ENCODE measurements at regions not wholly inside any gene's neighbourhood (a gene's known extent, or its start where the extent isn't known, plus 50 kb on each side); places are given as distances from the start of the nearest gene placed in this dataset.

DNA sequence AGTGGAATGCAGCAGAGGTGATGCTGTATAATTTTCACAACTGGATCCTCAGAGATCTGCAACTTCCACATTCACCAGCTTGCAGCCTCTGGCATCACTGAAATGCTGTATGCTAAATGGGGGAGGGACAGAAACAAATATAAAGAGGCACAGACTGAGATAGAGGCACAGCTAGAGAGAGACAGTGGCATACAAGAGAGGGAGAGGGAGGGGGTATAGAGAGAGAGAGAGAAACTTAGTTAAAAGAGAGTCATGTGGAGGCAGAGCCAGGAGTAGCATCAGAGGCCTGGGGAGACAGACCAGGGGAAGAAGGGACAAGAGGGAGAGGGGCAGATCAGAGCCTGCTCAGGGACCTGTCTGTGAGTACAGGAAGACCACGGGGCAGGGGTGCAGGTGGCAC lies 84.5 kb upstream of the GRIK3 start:
- no peak overlapping the region for H3K27ac Mint-ChIP-seq
- intact Hi-C loops (cut with micrococcal nuclease), result no loop called here
- ChIA-PET CTCF (ENCODE audit: partially characterized antibody) (no interaction called here), POLR2A (ENCODE audit: partially characterized antibody) (no interaction called here)
- H3K27me3 ChIP-seq (ENCODE audit: insufficient read depth, low read length), result no peaks in the 10 kb centered on the region
- H3K4me1 Mint-ChIP-seq, result no peaks in the 10 kb centered on the region
- H3K36me3 Mint-ChIP-seq, result no peaks in the 10 kb centered on the region
- no peaks in the 10 kb centered on the region for H3K4me1 ChIP-seq (ENCODE audit: insufficient read depth, low read length)
- H3K36me3 ChIP-seq (ENCODE audit: insufficient read depth, low read length), result no peaks in the 10 kb centered on the region
- H3K4me3 ChIP-seq (ENCODE audit: low read length in 2 of 2), result no peak overlapping the region
- DNase-seq, result no peak
- no peak overlapping the region for H3K27ac ChIP-seq (ENCODE audit: low read depth, low read length)
- no peak overlapping the region for H3K4me3 Mint-ChIP-seq
- H3K27me3 Mint-ChIP-seq, result peaks cover 5 to 8% of the 10 kb centered on the region in 2 donors
- H3K9me3 Mint-ChIP-seq, result peaks cover 0 to 9% (median 2%) of the 10 kb centered on the region in 8 donors
- no peaks in the 10 kb centered on the region for H3K9me3 ChIP-seq (ENCODE audit: control insufficient read depth in 1 of 2, low read length in 2 of 2)

DNA sequence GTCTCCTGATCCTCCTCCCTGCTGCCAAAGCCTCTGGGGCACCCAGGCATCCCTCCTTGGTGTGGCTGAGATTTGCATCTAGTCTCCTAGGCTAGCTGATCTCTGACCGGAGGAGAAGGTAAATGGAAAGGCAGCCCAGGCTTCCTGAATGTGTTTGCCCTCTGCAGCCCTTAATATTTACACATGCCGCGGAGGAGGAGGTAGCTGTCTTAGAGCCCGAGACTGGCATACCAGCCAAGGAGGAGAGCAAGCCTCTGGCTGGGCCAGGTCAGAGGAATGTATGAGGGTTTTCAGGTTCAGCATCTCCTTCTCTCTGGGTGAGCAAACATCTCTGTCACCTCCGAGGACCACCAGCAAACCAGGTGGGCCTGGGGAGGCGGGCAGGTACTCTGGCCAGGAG lies 86.0 kb upstream of the GRIK3 start:
- no peak overlapping the region for H3K4me3 Mint-ChIP-seq
- H3K27ac Mint-ChIP-seq, result no peak overlapping the region
- no peak for DNase-seq
- intact Hi-C loops (cut with micrococcal nuclease), result no loop called here
- no peak overlapping the region for H3K4me3 ChIP-seq (ENCODE audit: low read length in 2 of 2)
- no peaks in the 10 kb centered on the region for H3K9me3 ChIP-seq (ENCODE audit: control insufficient read depth in 1 of 2, low read length in 2 of 2)
- H3K27me3 Mint-ChIP-seq, result peaks cover 5 to 7% of the 10 kb centered on the region in 2 donors
- no peaks in the 10 kb centered on the region for H3K4me1 Mint-ChIP-seq
- H3K4me1 ChIP-seq (ENCODE audit: insufficient read depth, low read length), result no peaks in the 10 kb centered on the region
- no peaks in the 10 kb centered on the region for H3K36me3 ChIP-seq (ENCODE audit: insufficient read depth, low read length)
- H3K27me3 ChIP-seq (ENCODE audit: insufficient read depth, low read length), result no peaks in the 10 kb centered on the region
- CTCF ChIA-PET (ENCODE audit: partially characterized antibody), result no interaction called here
- POLR2A ChIA-PET (ENCODE audit: partially characterized antibody), result no interaction called here
- H3K9me3 Mint-ChIP-seq, result peaks cover 0 to 9% (median 2%) of the 10 kb centered on the region in 8 donors
- no peaks in the 10 kb centered on the region for H3K36me3 Mint-ChIP-seq
- H3K27ac ChIP-seq (ENCODE audit: low read depth, low read length), result no peak overlapping the region

GRCh38 chr1:37123276-37124115 lies 89.2 kb upstream of the GRIK3 start:
- ChIA-PET POLR2A (ENCODE audit: partially characterized antibody) (no interaction called here), CTCF (ENCODE audit: partially characterized antibody) (no interaction called here)
- Mint-ChIP-seq H3K27me3 (peaks cover 7 to 19% of the 10 kb centered on the region in 2 donors), H3K27ac (no peak overlapping the region), H3K9me3 (peaks cover 0 to 9% (median 2%) of the 10 kb centered on the region in 8 donors), H3K36me3 (no peaks in the 10 kb centered on the region), H3K4me1 (no peaks in the 10 kb centered on the region), H3K4me3 (no peak overlapping the region)
- Histone ChIP-seq H3K27me3 (ENCODE audit: insufficient read depth, low read length) (no peaks in the 10 kb centered on the region), H3K4me3 (ENCODE audit: low read length in 2 of 2) (no peak overlapping the region), H3K27ac (ENCODE audit: low read depth, low read length) (no peak overlapping the region), H3K36me3 (ENCODE audit: insufficient read depth, low read length) (no peaks in the 10 kb centered on the region), H3K9me3 (ENCODE audit: control insufficient read depth in 1 of 2, low read length in 2 of 2) (no peaks in the 10 kb centered on the region), H3K4me1 (ENCODE audit: insufficient read depth, low read length) (no peaks in the 10 kb centered on the region)
- DNase-seq, result no peak
- intact Hi-C loops (cut with micrococcal nuclease), result no loop called here

- Mint-ChIP-seq H3K36me3 (no peaks in the 10 kb centered on the region), H3K4me3 (no peak overlapping the region), H3K27me3 (peaks cover 5 to 15% of the 10 kb centered on the region in 2 donors), H3K9me3 (peaks cover 0 to 9% (median 2%) of the 10 kb centered on the region in 8 donors), H3K27ac (no peak overlapping the region), H3K4me1 (no peaks in the 10 kb centered on the region)
- DNase-seq, result no peak
- Histone ChIP-seq H3K4me1 (ENCODE audit: insufficient read depth, low read length) (no peaks in the 10 kb centered on the region), H3K9me3 (ENCODE audit: control insufficient read depth in 1 of 2, low read length in 2 of 2) (no peaks in the 10 kb centered on the region), H3K27ac (ENCODE audit: low read depth, low read length) (no peak overlapping the region), H3K4me3 (ENCODE audit: low read length in 2 of 2) (no peak overlapping the region), H3K36me3 (ENCODE audit: insufficient read depth, low read length) (no peaks in the 10 kb centered on the region), H3K27me3 (ENCODE audit: insufficient read depth, low read length) (no peaks in the 10 kb centered on the region)
- CTCF ChIA-PET (ENCODE audit: partially characterized antibody), result no interaction called here
- intact Hi-C loops (cut with micrococcal nuclease), result no loop called here
- POLR2A ChIA-PET (ENCODE audit: partially characterized antibody), result no interaction called here
Measured at GRCh38 chr1:37124501-37124900, 90.2 kb upstream of the GRIK3 start.

DNA sequence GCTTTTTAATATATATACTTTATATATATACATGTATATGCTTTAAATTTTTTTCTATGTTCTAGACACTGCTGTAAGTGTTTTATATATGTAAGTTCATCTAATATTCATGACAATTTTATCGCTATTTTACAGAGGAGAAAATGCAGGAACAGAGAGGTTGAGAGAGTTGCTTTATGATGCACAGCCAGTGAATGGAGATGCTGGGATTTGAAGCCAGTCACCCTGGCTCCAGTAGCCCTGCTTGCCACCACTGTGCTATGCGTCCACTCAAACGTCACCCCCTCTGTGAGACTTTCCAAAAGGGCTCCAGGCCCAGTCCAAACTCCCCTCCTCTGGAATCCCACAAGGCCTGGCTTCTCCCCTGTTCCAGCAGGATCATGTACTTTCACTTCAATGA lies 91.0 kb upstream of the GRIK3 start:
- Mint-ChIP-seq H3K4me1 (no peaks in the 10 kb centered on the region), H3K27ac (no peak overlapping the region), H3K9me3 (peaks cover 0 to 9% (median 2%) of the 10 kb centered on the region in 8 donors), H3K4me3 (no peak overlapping the region), H3K27me3 (peaks cover 7 to 15% of the 10 kb centered on the region in 2 donors), H3K36me3 (no peaks in the 10 kb centered on the region)
- no peaks in the 10 kb centered on the region for H3K9me3 ChIP-seq (ENCODE audit: control insufficient read depth in 1 of 2, low read length in 2 of 2)
- H3K27me3 ChIP-seq (ENCODE audit: insufficient read depth, low read length), result no peaks in the 10 kb centered on the region
- no peak for DNase-seq
- intact Hi-C loops (cut with micrococcal nuclease), result no loop called here
- no peaks in the 10 kb centered on the region for H3K4me1 ChIP-seq (ENCODE audit: insufficient read depth, low read length)
- no peaks in the 10 kb centered on the region for H3K36me3 ChIP-seq (ENCODE audit: insufficient read depth, low read length)
- ChIA-PET CTCF (ENCODE audit: partially characterized antibody) (no interaction called here), POLR2A (ENCODE audit: partially characterized antibody) (no interaction called here)
- H3K4me3 ChIP-seq (ENCODE audit: low read length in 2 of 2), result no peak overlapping the region
- H3K27ac ChIP-seq (ENCODE audit: low read depth, low read length), result no peak overlapping the region

GRCh38 chr1:37127254-37127748 lies 93.0 kb upstream of the GRIK3 start:
- Mint-ChIP-seq H3K4me1 (no peaks in the 10 kb centered on the region), H3K9me3 (peaks cover 0 to 7% (median under 1%) of the 10 kb centered on the region in 8 donors), H3K27ac (no peak overlapping the region), H3K27me3 (peaks cover 9 to 21% of the 10 kb centered on the region in 2 donors), H3K36me3 (no peaks in the 10 kb centered on the region), H3K4me3 (no peak overlapping the region)
- no peak overlapping the region for H3K27ac ChIP-seq (ENCODE audit: low read depth, low read length)
- POLR2A ChIA-PET (ENCODE audit: partially characterized antibody), result no interaction called here
- intact Hi-C loops (cut with micrococcal nuclease), result no loop called here
- H3K27me3 ChIP-seq (ENCODE audit: insufficient read depth, low read length), result no peaks in the 10 kb centered on the region
- H3K9me3 ChIP-seq (ENCODE audit: control insufficient read depth in 1 of 2, low read length in 2 of 2), result no peaks in the 10 kb centered on the region
- CTCF ChIA-PET (ENCODE audit: partially characterized antibody), result no interaction called here
- no peak overlapping the region for H3K4me3 ChIP-seq (ENCODE audit: low read length in 2 of 2)
- no peaks in the 10 kb centered on the region for H3K4me1 ChIP-seq (ENCODE audit: insufficient read depth, low read length)
- DNase-seq, result no peak
- no peaks in the 10 kb centered on the region for H3K36me3 ChIP-seq (ENCODE audit: insufficient read depth, low read length)

DNA sequence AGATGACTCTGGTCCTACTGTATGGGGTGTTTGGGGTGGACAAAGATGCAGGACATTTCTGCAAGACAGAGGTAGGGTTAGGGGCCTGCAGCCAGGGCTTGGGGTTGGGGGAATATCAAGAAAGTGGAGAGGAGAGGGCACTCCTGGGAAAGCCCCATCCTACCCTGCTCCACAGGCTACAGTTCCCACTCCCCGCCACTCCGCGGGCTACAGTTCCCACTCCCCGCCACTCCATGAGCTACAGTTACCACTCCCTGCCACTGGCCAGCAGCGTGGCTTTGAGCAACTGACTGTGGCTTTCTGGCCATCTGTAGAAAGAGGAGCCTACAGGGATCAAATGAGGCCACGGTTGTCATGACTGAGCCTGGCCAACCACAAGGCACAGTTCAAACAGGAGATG lies 93.8 kb upstream of the GRIK3 start:
- intact Hi-C loops (cut with micrococcal nuclease), result no loop called here
- H3K4me1 Mint-ChIP-seq, result no peaks in the 10 kb centered on the region
- no peak overlapping the region for H3K4me3 Mint-ChIP-seq
- Histone ChIP-seq H3K4me1 (ENCODE audit: insufficient read depth, low read length) (no peaks in the 10 kb centered on the region), H3K9me3 (ENCODE audit: control insufficient read depth in 1 of 2, low read length in 2 of 2) (no peaks in the 10 kb centered on the region), H3K36me3 (ENCODE audit: insufficient read depth, low read length) (no peaks in the 10 kb centered on the region), H3K27me3 (ENCODE audit: insufficient read depth, low read length) (no peaks in the 10 kb centered on the region), H3K27ac (ENCODE audit: low read depth, low read length) (no peak overlapping the region), H3K4me3 (ENCODE audit: low read length in 2 of 2) (no peak overlapping the region)
- H3K36me3 Mint-ChIP-seq, result no peaks in the 10 kb centered on the region
- H3K27ac Mint-ChIP-seq, result no peak overlapping the region
- peaks cover 9 to 21% of the 10 kb centered on the region in 2 donors for H3K27me3 Mint-ChIP-seq
- ChIA-PET CTCF (ENCODE audit: partially characterized antibody) (no interaction called here), POLR2A (ENCODE audit: partially characterized antibody) (no interaction called here)
- H3K9me3 Mint-ChIP-seq, result peaks cover 0 to 3% (median under 1%) of the 10 kb centered on the region in 8 donors
- no peak for DNase-seq
